Limb (tissue), 2 donors: ENCODE measurements at regions not wholly inside any gene's neighbourhood (a gene's known extent, or its start where the extent isn't known, plus 50 kb on each side); places are given as distances from the start of the nearest gene placed in this dataset.

Experiments used
- DNase-seq, 2 donors: peaks; one replicate each; pipeline ENCODE4 v3.0.0-alpha.2; 2016; ENCODE audit errors: extremely low spot score in 2 of 2

- DNase-seq = no peak
These were observed 723.9 kb upstream of the ZNF385D start for GRCh38 chr3:22474706-22475445.

GRCh38 chr3:22475665-22476240, 724.7 kb upstream of the ZNF385D start:
- DNase-seq = no peak

DNA sequence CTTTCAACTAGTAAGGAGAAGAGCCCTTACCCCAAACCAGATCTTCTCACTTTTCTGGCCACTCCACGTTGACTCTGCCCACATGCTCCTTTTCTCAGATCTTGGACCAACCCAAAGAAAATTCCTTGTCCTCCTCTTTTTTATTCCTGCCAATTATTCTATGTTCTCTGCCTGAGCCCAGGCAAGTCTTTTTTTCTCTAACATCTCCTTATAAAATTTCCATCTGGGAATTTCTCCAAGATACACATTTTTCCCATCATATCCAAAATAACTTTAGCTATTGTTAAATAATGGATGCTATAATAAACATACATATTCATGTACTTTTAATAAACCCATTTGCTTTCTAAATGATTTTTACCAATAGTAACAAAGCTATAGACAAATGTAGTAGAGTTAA, 726.0 kb upstream of the ZNF385D start:
- DNase-seq = no peak

GRCh38 chr3:22485954-22486353, 717.2 kb upstream of the UBE2E2 start:
- DNase-seq = no peak

GRCh38 chr3:22490747-22491146, 712.4 kb upstream of the UBE2E2 start:
- DNase-seq = no peak

DNA sequence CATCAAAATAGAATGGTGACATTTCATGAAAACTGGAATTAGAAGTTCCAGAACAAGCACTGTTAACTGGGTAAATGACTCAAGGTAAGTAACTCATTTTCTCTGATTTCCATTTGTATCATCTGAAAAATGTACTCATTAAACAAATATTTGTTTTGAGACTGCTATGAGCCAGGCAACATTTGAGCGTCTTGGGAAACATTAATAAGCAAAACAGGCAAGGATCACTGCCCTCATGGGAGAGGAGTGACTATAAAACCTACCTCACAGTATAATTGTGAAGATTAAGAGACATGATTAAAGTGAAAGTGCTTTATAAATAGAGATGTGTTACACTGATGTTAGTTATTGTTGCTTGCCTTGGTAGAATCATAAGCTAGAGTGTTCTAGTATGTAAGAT, 711.8 kb upstream of the UBE2E2 start:
- no peak for DNase-seq

DNA sequence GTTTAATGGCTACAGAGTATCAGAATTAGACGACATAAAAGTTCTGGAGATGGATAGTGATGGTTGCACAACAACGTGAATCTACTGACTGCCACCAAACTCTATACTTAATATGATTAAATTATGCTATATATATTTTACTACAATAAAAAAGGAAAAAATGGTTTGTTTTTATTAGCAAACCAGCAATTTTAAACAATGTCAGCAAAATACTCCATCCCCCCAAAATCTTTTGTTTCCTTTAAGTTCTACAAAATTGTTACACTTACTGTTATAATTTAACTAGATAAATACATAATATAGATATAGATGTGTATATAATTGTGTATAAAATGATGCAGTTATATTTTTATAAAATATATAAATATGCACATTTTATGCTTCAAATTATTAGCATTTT, 710.8 kb upstream of the UBE2E2 start:
- DNase-seq = no peak

DNA sequence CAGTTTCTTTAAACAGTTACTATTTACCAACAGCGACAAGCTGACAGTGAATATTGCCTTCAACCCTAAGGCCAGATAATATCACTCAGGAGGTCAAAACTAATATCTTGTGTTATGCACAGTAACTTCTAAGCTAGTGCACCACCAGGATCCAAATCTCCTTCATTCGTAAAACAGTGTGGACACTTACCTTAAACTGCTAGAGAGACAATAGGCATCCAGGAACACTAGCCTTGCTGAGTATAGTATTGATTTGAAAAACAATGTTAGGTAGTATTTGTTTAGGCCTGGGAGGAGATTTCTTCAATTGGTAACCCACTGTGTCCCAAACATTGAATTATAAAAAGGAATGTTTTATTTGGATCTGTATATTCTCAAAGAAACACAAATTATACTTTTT, 707.9 kb upstream of the UBE2E2 start:
- DNase-seq = no peak

GRCh38 chr3:22495791-22496190, 707.3 kb upstream of the UBE2E2 start:
- no peak for DNase-seq

GRCh38 chr3:22496641-22497040, 706.5 kb upstream of the UBE2E2 start:
- DNase-seq = no peak

- DNase-seq = no peak
These were observed 696.3 kb upstream of the UBE2E2 start for GRCh38 chr3:22506871-22507270.

DNA sequence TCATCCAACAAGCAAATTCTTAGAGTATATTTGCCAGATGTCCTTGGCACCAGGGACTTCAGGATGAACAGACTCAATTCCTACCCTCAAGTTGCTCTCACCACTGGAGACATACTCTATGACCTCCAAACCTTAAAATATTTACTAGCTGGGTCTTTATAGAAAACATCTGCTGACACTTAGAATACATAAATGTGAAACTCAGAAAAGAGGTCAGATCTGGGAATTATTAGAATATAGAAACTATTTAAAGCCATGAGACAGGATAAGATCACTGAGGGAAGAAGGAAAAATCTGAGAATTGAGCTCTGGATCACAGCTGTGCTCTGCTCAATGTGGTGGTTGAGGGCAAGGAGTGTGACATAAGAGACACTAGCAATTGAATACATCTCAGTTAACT, 695.4 kb upstream of the UBE2E2 start:
- DNase-seq = peak in 1 of 2 donors; percentile 21

- no peak for DNase-seq
These were observed 679.2 kb upstream of the UBE2E2 start for GRCh38 chr3:22523925-22524324.

- DNase-seq = peak in 1 of 2 donors; percentile 8
These were observed 676.8 kb upstream of the UBE2E2 start for GRCh38 chr3:22526266-22526837.

GRCh38 chr3:22536541-22536940, 666.6 kb upstream of the UBE2E2 start:
- no peak for DNase-seq

DNA sequence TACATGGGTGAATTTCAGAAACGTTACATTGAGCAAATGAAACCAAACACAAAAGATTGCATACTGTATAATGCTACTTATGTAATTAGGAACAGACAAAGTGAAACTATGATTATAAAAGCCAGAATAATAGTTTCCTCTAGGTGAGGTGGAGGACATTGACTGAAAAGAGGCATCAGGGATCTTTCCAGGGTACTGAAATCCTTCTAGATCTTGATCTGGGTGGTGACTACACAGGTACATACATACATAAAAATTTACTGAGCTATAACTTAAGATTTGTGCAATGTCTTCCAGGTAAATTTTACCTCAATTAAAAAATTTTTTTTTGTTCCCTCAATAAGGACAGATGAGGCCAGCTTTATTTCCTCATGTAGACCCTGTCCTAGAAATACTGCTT, 665.6 kb upstream of the UBE2E2 start:
- DNase-seq = no peak

DNA sequence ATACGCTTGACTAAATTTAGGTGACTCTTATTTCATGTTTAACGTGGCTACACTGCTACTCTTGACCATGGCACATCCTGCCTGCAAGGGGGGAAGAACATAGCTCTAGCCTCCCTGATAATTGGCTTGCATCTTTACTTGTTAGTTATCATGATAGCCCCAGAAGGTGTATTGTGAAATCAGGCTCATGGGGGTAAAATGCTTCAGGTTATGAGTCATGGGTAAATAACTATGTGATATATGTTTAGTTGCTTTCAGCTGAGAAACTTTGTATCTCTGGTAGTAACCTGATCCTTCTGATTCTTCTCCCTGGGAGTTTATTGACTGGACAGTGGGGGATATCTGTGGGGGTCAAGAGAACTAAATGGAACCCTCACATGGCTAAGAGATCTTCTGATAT, 660.8 kb upstream of the UBE2E2 start:
- DNase-seq = no peak

GRCh38 chr3:22555753-22556435, 647.2 kb upstream of the UBE2E2 start:
- no peak for DNase-seq

- no peak for DNase-seq
These were observed 637.7 kb upstream of the UBE2E2 start for GRCh38 chr3:22565393-22565792.

- DNase-seq = no peak
These were observed 634.8 kb upstream of the UBE2E2 start for GRCh38 chr3:22568285-22568684.

DNA sequence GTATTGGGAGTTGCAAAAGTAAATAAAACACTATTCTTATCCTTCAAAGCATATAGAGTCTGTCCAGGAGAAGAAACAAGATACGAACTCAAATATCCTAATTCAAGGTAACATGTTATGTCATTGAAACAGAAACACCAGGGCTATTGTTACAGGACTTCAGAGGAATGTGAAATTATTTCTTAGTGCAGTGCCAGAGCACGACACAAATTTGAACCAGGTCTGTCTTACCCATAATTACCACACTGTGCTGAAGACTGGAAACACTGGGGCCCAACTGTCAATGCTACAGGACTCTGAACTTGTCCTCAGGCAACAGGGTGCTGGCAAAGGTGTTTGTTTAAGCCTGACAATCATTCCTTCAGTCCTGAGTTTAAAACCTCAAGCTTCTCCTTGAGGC, 633.6 kb upstream of the UBE2E2 start:
- no peak for DNase-seq

DNA sequence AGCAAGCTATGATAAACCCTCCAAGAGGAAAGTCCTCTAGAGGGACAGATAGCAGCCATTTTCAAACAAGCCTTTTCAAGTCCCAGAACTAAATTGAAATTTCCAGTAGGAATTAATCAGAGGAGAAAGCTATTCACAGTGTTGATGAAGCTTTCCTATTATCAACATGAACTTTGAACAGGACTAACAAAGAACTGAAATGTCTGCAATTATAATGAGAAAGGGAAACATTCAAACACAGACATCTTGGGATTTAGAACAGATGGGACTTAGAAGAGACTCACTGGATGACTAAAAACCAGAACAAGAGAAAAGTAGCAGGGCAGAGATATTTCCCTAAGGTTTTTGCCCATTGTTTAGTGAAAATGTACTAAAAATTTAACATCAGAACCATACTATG, 622.1 kb upstream of the UBE2E2 start:
- no peak for DNase-seq

DNA sequence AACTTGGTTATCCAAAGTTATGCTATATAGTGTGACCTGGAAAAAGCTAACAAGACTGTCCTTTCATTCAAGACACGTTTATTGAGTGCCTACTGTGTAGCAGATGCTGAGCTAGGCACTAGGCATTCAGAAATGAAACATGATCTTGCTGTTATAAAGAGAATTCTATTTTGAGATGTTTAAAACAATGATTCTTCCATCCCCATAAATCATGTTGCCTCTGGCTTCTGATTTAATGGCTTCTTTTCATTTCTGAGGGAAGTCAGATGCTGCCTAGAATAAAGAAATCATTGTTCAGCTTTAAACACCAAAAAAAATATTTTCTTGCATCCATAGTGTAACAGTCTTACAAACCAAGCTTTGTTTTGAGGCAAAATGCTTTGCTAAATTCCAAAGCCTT, 620.9 kb upstream of the UBE2E2 start:
- DNase-seq = no peak
